Left ventricle myocardium inferior (tissue), 1 donor: ENCODE measurements at regions not wholly inside any gene's neighbourhood (a gene's known extent, or its start where the extent isn't known, plus 50 kb on each side); places are given as distances from the start of the nearest gene placed in this dataset.

Experiments used
- DNase-seq: peaks from one replicate; pipeline ENCODE4 v3.0.0-alpha.2; 2020
- H3K27ac ChIP-seq: fragments of 200-600 bp; replicated peaks from 2 replicates; pipeline ENCODE4 v1.8.0; 2021
- H3K27me3 ChIP-seq: fragments of 200-600 bp; 2 replicates; pipeline ENCODE4 v1.8.0; 2021; ENCODE audit warnings: low read depth
- H3K36me3 ChIP-seq: fragments of 200-600 bp; 2 replicates; pipeline ENCODE4 v1.8.0; 2021
- H3K4me1 ChIP-seq: fragments of 200-600 bp; 2 replicates; pipeline ENCODE4 v1.8.0; 2021
- H3K4me3 ChIP-seq: fragments of 200-600 bp; 2 replicates; pipeline ENCODE4 v1.8.0; 2021; ENCODE audit warnings: mild to moderate bottlenecking, moderate library complexity
- H3K9me3 ChIP-seq: fragments of 200-600 bp; replicated peaks from 2 replicates; pipeline ENCODE4 v1.8.0; 2021
- intact Hi-C: fragments of 100-400 bp; cut with micrococcal nuclease; formaldehyde crosslinking; loops from one replicate; pipeline ENCODE4 v1.11.0; 2022
- TF ChIP-seq, protein P1 (sequence below): fragments of 200-600 bp; IDR thresholded peaks from 2 replicates; pipeline ENCODE4 v1.8.0; 2021; ENCODE audit warnings: antibody characterized with exemption, mild to moderate bottlenecking, borderline replicate concordance
- donor health status: DM: no; HTN: yes; CAD: no; lungs with severe emphysema.

DNA sequence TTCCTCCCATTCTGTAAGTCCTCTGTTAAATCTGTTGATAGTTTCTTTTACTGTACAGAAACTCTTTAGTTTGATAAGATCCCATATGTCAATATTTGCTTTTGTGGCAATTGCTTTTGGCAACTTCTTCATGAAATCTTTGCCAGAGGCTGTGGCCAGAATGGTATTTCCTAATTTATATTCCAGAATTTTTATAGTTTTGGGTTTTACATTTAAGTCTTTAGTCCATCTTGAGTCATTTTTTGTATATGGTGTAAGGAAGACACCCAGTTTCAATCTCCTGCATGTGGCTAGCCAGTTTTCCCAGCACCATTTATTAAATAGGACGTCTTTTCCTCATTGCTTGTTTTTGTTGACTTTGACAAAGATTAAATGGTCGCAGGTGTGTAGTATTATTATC is 372.4 kb upstream of the CADM2 start:
- peaks cover 47% of the 10 kb centered on the region for H3K9me3 ChIP-seq
- intact Hi-C loops, result no loop called here
- no peak overlapping the region for H3K27ac ChIP-seq
- no peak overlapping the region for H3K4me3 ChIP-seq
- no peaks in the 10 kb centered on the region for H3K27me3 ChIP-seq
- H3K36me3 ChIP-seq, result no peaks in the 10 kb centered on the region
- H3K4me1 ChIP-seq, result no peaks in the 10 kb centered on the region
- no peak for DNase-seq
- TF ChIP-seq, protein P1, sequence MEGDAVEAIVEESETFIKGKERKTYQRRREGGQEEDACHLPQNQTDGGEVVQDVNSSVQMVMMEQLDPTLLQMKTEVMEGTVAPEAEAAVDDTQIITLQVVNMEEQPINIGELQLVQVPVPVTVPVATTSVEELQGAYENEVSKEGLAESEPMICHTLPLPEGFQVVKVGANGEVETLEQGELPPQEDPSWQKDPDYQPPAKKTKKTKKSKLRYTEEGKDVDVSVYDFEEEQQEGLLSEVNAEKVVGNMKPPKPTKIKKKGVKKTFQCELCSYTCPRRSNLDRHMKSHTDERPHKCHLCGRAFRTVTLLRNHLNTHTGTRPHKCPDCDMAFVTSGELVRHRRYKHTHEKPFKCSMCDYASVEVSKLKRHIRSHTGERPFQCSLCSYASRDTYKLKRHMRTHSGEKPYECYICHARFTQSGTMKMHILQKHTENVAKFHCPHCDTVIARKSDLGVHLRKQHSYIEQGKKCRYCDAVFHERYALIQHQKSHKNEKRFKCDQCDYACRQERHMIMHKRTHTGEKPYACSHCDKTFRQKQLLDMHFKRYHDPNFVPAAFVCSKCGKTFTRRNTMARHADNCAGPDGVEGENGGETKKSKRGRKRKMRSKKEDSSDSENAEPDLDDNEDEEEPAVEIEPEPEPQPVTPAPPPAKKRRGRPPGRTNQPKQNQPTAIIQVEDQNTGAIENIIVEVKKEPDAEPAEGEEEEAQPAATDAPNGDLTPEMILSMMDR, result no peak

DNA sequence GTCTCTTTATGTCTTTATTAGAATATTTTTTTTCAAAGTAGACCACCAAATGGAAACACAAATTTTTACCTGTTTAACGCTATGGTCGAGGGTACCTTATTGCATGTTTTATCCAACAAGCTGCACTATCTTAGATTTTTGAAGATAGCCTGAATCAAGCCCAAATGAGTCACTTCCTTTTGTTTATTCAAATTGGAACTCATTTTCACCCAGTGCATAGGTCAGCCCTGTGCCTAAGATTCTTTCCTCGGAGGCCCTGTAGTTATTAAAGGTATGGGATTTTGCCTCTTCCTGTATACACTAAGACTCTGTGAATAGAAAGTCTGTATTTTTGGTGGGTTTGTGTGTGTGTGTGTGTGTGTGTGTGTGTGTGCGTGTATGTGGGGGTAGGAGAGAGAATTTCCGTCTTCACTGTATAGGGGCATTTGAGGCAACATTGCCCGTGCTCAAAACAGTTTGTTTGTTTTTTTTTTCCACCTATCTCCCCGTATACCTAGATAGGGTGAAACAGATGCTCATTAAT is 358.0 kb upstream of the CADM2 start:
- TF ChIP-seq, protein P1, result no peak
- H3K9me3 ChIP-seq, result no peaks in the 10 kb centered on the region
- intact Hi-C loops, result no loop called here
- no peak for DNase-seq
- H3K36me3 ChIP-seq, result no peaks in the 10 kb centered on the region
- no peak overlapping the region for H3K27ac ChIP-seq
- H3K27me3 ChIP-seq, result no peaks in the 10 kb centered on the region
- no peak overlapping the region for H3K4me3 ChIP-seq
- no peaks in the 10 kb centered on the region for H3K4me1 ChIP-seq

- Histone ChIP-seq H3K4me1 (no peaks in the 10 kb centered on the region), H3K27ac (no peak overlapping the region), H3K9me3 (no peaks in the 10 kb centered on the region), H3K27me3 (no peaks in the 10 kb centered on the region), H3K4me3 (no peak overlapping the region), H3K36me3 (no peaks in the 10 kb centered on the region)
- no peak for DNase-seq
- intact Hi-C loops, result no loop called here
- TF ChIP-seq, protein P1, result no peak
These were observed 357.5 kb upstream of the CADM2 start for GRCh38 chr3:84601303-84601702.

DNA sequence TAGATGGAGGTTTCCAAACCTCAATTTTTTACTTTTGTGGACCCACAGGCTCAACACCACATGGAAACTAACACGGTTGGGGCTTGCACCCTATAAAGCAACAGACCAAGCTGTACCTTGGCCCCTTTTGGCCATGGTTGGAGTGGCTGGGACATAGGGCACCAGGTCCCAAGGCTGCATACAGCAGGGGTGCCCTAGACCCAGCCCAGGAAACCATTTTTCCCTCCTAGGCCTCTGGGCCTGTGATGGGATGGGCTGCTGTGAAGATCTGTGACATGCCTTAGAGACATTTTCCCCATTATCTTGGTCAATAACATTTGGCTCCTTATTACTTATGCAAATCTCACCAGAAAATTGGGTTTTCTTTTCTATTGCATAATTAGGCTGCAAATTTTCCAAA is 337.0 kb upstream of the CADM2 start:
- H3K4me1 ChIP-seq, result no peaks in the 10 kb centered on the region
- H3K27ac ChIP-seq, result no peak overlapping the region
- no peak for DNase-seq
- H3K9me3 ChIP-seq, result peaks cover 19% of the 10 kb centered on the region
- TF ChIP-seq, protein P1, result no peak
- H3K27me3 ChIP-seq, result no peaks in the 10 kb centered on the region
- H3K4me3 ChIP-seq, result no peak overlapping the region
- intact Hi-C loops, result no loop called here
- H3K36me3 ChIP-seq, result no peaks in the 10 kb centered on the region

DNA sequence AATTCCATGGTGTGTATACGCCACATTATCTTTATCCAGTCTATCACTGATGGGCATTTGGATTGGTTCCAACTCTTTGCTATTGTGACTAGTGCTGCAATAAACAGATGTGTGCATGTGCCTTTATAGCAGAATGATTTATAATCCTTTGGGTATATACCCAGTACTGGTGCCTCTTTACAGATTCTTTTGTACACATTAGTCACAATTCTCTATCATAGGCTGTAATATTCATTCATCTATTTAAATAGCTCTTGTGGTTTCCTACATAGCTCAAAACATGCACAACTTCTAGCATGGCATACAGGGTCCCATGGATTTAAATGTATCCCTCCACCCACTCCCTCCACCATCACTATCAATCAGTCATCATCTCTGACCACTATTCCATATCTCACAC is 324.1 kb upstream of the CADM2 start:
- Histone ChIP-seq H3K27me3 (no peaks in the 10 kb centered on the region), H3K36me3 (no peaks in the 10 kb centered on the region), H3K27ac (no peak overlapping the region), H3K4me3 (no peak overlapping the region), H3K9me3 (peaks cover 2% of the 10 kb centered on the region), H3K4me1 (no peaks in the 10 kb centered on the region)
- no peak for DNase-seq
- intact Hi-C loops, result no loop called here
- TF ChIP-seq, protein P1, result no peak

- Histone ChIP-seq H3K4me1 (no peaks in the 10 kb centered on the region), H3K27me3 (no peaks in the 10 kb centered on the region), H3K36me3 (no peaks in the 10 kb centered on the region), H3K27ac (no peak overlapping the region), H3K4me3 (no peak overlapping the region), H3K9me3 (peaks cover 5% of the 10 kb centered on the region)
- TF ChIP-seq, protein P1, result no peak
- intact Hi-C loops, result no loop called here
- no peak for DNase-seq
These were observed 321.5 kb upstream of the CADM2 start for GRCh38 chr3:84637272-84637671.
